HG02763 (cell line): ENCODE measurements at regions not wholly inside any gene's neighbourhood (a gene's known extent, or its start where the extent isn't known, plus 50 kb on each side); places are given as distances from the start of the nearest gene placed in this dataset.

ENCODE experiments used
- ATAC-seq: cut with Tn5 transposase; IDR thresholded peaks from one replicate; pipeline ENCODE4 v1.9.1; 2021; ENCODE audit warnings: mild to moderate bottlenecking, moderate library complexity; ENCODE audit not compliant: unreplicated experiment

GRCh38 chr22:49116021-49116420, 711.7 kb downstream of the BRD1 start:
- no peak for ATAC-seq

- ATAC-seq, result no peak
Observed at GRCh38 chr22:49115197-49115596, 712.5 kb downstream of the BRD1 start.

- ATAC-seq, result no peak
Observed at GRCh38 chr22:49113758-49114157, 713.9 kb downstream of the BRD1 start.

- no peak for ATAC-seq
Observed at GRCh38 chr22:49112661-49113626, 714.7 kb downstream of the BRD1 start.

GRCh38 chr22:49112176-49112575, 715.5 kb downstream of the BRD1 start:
- ATAC-seq, result no peak

GRCh38 chr22:49111085-49111484, 716.6 kb downstream of the BRD1 start:
- ATAC-seq, result no peak

GRCh38 chr22:49108636-49109315, 718.9 kb downstream of the BRD1 start:
- no peak for ATAC-seq

- ATAC-seq, result no peak
Observed at GRCh38 chr22:49107961-49108530, 719.6 kb downstream of the BRD1 start.

GRCh38 chr22:49107561-49107960, 720.1 kb downstream of the BRD1 start:
- ATAC-seq, result no peak

GRCh38 chr22:49106842-49107152, 720.9 kb downstream of the BRD1 start:
- ATAC-seq, result no peak

- no peak for ATAC-seq
Observed at GRCh38 chr22:49106096-49106841, 721.4 kb downstream of the BRD1 start.

- ATAC-seq, result no peak
Observed at GRCh38 chr22:49104434-49104833, 723.2 kb downstream of the BRD1 start.

GRCh38 chr22:49103314-49104059, 724.2 kb downstream of the BRD1 start:
- ATAC-seq, result no peak

- no peak for ATAC-seq
Observed at GRCh38 chr22:49102367-49102766, 725.3 kb downstream of the BRD1 start.

GRCh38 chr22:49101873-49102272, 725.8 kb downstream of the BRD1 start:
- ATAC-seq, result no peak

- ATAC-seq, result no peak
Observed at GRCh38 chr22:49101225-49101624, 726.4 kb downstream of the BRD1 start.

GRCh38 chr22:49100773-49101172, 726.9 kb downstream of the BRD1 start:
- no peak for ATAC-seq

GRCh38 chr22:49100316-49100715, 727.4 kb downstream of the BRD1 start:
- ATAC-seq, result no peak

GRCh38 chr22:49099496-49100124, 728.1 kb downstream of the BRD1 start:
- no peak for ATAC-seq

- ATAC-seq, result no peak
Observed at GRCh38 chr22:49099089-49099488, 728.6 kb downstream of the BRD1 start.
